IMR-90 (cell line): ENCODE measurements at regions not wholly inside any gene's neighbourhood (a gene's known extent, or its start where the extent isn't known, plus 50 kb on each side); places are given as distances from the start of the nearest gene placed in this dataset.

Experiments used
- CEBPB ChIP-seq: IDR thresholded peaks from 2 replicates; pipeline ENCODE4 v1.6.1; 2012; ENCODE audit warnings: low read depth, low read length, improper control_type of control experiment
- CHD1 ChIP-seq: IDR thresholded peaks from 2 replicates; pipeline ENCODE4 v1.6.1; 2012; ENCODE audit warnings: low read depth, low read length, improper control_type of control experiment
- CTCF ChIP-seq: conservative IDR thresholded peaks from 2 replicates; pipeline ENCODE4 v1.5.1; 2012; ENCODE audit warnings: mild to moderate bottlenecking, low read depth, low read length, improper control_type of control experiment
- MAFK ChIP-seq: IDR thresholded peaks from 2 replicates; pipeline ENCODE4 v1.6.1; 2012; ENCODE audit warnings: low read depth, low read length, improper control_type of control experiment
- POLR2A ChIP-seq: IDR thresholded peaks from 2 replicates; pipeline ENCODE4 v1.6.1; 2012; ENCODE audit warnings: mild to moderate bottlenecking, low read depth, low read length
- RCOR1 ChIP-seq: IDR thresholded peaks from 2 replicates; pipeline ENCODE4 v1.6.1; 2012; ENCODE audit warnings: mild to moderate bottlenecking, low read length, improper control_type of control experiment; ENCODE audit not compliant: insufficient replicate concordance
- RFX5 ChIP-seq: IDR thresholded peaks from 2 replicates; pipeline ENCODE4 v1.8.0; 2012; ENCODE audit warnings: low read depth, mild to moderate bottlenecking, low read length, moderate library complexity
- TF ChIP-seq, protein P1 (sequence below): fragments of 150-350 bp; IDR thresholded peaks from 2 replicates; pipeline ENCODE4 v1.6.1; 2017; ENCODE audit warnings: mild to moderate bottlenecking, antibody characterized with exemption, low read length, low read depth
- TF ChIP-seq, protein P2 (sequence below): fragments of 150-350 bp; IDR thresholded peaks from 2 replicates; pipeline ENCODE4 v1.6.1; 2016; ENCODE audit warnings: low read depth, mild to moderate bottlenecking, low read length, moderate library complexity, borderline replicate concordance

DNA sequence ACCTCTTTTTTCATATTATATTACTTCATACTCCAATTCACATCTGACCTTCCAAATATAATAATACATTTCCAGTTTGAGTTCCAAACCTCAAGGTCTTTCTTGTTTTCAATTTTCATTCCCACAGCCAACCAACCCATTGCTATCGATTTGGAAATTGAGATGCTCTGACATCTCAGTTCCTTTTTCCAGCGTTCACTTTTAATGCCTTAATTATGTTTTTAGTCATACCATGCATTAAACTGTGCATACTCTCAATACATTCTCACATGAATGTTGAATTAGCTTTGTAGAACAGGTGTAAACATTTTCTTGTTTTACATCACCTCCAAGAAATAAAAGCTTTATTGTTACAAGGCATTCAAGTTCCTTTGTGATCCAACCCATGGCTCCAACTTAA is 294.2 kb upstream of the ANO3 start:
- TF ChIP-seq CEBPB (no peak), CTCF (no peak), MAFK (no peak), CHD1 (no peak), RFX5 (no peak), RCOR1 (no peak), POLR2A (no peak)
- TF ChIP-seq, protein P1, sequence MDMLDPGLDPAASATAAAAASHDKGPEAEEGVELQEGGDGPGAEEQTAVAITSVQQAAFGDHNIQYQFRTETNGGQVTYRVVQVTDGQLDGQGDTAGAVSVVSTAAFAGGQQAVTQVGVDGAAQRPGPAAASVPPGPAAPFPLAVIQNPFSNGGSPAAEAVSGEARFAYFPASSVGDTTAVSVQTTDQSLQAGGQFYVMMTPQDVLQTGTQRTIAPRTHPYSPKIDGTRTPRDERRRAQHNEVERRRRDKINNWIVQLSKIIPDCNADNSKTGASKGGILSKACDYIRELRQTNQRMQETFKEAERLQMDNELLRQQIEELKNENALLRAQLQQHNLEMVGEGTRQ: no peak
- TF ChIP-seq, protein P2, sequence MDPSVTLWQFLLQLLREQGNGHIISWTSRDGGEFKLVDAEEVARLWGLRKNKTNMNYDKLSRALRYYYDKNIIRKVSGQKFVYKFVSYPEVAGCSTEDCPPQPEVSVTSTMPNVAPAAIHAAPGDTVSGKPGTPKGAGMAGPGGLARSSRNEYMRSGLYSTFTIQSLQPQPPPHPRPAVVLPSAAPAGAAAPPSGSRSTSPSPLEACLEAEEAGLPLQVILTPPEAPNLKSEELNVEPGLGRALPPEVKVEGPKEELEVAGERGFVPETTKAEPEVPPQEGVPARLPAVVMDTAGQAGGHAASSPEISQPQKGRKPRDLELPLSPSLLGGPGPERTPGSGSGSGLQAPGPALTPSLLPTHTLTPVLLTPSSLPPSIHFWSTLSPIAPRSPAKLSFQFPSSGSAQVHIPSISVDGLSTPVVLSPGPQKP: no peak
